Stimulated activated CD8-positive, alpha-beta memory T cell treated with anti-CD3 and anti-CD28 coated beads, Interleukin-15, amount 100 ng/mL, for 48 hours (primary cell): ENCODE measurements at regions not wholly inside any gene's neighbourhood (a gene's known extent, or its start where the extent isn't known, plus 50 kb on each side); places are given as distances from the start of the nearest gene placed in this dataset.
A peak's percentile ranks its signal among the peaks of the same experiment; 100 is the strongest.

ENCODE experiments used
- DNase-seq, 2 donors: peaks; one replicate each; pipeline ENCODE4 v3.0.0-alpha.2; 2020; ENCODE audit warnings: low read depth in 2 of 2

GRCh38 chr3:31048143-31048542 is 153.7 kb upstream of the GADL1 start:
- no peak for DNase-seq

- no peak for DNase-seq
These were observed 155.8 kb upstream of the GADL1 start for GRCh38 chr3:31050296-31050695.

DNA sequence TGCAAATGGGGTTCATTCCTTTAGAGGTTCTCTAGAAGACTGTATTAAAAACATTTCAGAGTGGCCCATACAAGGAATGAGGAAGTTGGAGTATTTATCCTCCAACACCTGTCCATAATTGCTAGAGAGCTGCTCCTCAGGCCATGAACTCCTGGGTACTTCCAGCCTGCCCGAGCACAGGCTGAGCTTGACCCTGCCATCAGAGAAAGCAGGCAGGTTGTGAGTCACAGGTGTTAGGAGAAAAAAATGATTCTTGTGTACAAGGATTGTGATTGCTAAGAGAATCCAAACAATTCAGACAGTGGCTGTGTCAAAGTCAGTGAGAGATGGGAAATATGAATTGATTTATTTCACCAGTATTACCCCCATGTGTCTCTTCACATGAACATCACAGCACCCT is 156.8 kb upstream of the GADL1 start:
- no peak for DNase-seq

DNA sequence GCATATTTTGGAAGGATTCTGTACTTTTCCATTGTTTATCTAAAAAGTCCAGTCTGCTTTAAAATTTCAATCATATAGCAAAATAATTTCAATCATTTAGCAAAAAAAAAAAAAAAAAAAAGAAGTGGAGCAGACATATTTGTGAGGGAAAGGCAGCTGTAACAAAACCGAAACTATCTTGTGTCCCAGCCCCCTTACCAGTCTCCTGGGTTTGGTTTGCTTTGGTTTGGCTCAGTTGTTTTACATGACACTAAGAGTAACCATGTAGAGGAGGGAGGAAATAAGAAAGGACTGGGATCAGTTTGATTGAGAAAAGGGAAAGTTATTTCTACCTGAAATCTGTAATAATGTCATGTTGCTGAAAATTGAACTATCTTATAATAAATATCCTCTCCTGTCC is 158.8 kb upstream of the GADL1 start:
- DNase-seq = no peak

GRCh38 chr3:31054032-31054431 is 159.6 kb upstream of the GADL1 start:
- no peak for DNase-seq

DNA sequence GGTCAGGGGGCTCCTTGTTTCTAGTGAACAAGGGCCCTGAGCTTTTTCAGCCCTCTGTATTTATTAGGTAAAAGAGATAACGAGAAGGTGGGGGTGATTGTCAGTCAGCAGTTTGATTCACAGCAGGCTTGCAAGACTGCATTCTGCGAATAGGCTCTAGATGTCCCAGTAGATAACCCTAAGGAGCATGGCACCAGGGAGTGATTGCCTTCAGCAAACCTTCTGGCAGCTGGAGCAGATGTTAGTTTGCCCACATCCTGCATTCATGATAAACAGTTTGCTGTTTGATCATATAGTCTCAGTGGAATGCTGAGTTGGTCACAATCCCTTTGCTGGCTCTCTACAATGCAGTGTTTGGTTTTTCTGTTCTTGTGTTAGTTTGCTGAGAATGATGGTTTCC is 161.3 kb upstream of the GADL1 start:
- DNase-seq = no peak

GRCh38 chr3:31057891-31058290 is 163.4 kb upstream of the GADL1 start:
- no peak for DNase-seq

DNA sequence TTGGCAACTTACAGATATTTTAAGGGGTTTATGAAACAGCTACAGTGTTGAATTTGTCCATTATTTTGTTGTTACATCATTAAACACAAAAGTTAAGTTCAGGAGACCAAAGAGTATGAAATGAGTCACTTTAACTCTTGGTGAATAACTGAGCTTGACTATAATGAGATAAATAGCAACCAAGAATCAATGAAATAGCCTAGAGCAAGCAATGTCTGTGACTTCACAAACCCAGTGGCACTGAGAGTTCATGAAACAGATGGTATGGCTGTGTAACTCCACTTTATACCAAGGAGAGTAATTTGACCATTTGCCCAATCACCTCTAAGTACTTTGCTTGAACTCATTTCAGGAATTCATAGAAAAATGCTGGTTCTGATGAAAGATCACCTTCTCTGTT is 169.6 kb upstream of the GADL1 start:
- no peak for DNase-seq

- no peak for DNase-seq
These were observed 171.3 kb upstream of the GADL1 start for GRCh38 chr3:31065765-31066164.

GRCh38 chr3:31067004-31067403 is 172.5 kb upstream of the GADL1 start:
- DNase-seq = no peak

DNA sequence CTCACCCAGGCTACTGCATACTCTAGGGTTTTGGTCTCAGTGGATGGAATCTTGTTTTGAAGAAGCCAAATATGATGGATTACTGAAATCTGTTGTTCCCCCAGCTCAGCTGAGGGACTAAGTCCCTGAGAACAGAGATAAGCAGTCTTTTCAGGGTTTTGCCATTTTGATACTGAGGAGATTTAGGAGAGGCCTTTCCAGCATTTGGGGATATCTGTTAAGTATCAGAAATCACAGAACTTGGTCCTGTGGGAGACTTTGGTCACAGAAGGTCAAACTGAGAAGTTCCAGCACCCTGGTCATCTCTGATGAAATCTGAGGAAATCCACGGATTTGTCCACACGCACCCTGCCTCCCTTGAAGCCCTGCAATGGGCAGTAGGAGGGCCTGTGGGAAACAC is 181.0 kb upstream of the GADL1 start:
- DNase-seq = no peak

DNA sequence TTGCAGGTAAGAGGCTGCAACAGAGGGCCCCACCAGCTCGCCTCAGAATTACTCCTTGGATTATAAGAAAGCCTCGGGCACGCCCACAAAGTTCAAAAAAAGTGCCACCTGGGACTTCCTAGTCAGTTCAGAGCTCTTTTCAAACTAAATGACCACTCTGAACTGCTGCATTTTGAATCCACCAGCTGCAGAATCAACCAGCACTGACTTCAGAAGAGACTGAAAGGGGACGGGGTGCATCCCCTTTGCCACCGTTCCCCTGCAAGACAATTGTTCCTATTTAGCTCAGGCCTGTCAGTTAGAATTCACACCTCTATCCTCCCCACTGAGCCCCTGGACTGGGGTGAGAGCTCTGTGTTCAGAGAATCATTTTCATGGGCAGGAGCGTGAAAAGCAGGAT is 181.4 kb upstream of the GADL1 start:
- DNase-seq = no peak

DNA sequence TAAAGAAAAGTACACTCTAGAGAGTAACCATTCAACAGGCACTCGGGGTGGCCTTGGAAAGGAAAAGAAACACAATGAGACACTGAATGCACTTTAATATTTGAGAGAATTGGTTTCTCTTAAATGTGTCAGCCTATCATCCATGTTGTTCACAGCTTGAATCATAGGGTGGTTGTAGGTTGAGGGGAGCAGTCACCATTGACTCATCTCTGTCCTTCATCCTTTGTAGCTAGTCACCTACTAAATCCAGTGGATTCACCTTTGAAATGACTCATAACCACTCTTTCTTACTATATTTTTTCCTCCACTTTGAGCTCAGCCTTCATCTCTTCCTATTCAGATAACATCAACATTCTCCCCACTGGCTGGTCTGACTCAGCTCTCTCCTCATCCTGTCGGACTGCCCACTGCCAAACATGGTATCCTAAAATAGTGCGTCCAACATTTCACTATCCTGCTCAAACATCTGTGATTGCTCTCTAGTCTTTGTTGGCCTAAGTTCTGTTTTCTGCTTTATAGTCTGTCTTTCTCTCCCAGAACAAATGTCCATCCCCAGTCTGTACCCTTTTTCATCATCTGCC is 182.7 kb upstream of the GADL1 start:
- DNase-seq = peak; percentile 17 to 32

DNA sequence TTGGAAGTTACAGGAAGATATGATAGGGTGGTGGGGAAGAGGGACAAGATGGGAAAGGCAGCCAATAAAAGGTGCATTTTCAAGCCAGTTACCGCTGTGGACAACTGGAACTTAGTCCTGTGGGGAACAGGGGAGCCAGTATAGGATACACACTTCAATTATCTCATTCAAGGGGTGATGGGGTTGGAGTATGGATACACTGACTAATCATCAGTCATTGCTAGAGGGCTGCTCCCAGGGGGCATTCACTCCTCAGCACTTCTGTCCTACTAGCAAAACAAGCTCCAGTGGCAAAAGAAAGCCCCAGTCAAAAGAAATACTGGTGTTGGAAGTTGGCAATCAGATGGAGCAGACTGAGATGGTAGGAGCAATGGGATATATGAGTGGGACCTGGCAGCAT is 183.4 kb upstream of the GADL1 start:
- no peak for DNase-seq

DNA sequence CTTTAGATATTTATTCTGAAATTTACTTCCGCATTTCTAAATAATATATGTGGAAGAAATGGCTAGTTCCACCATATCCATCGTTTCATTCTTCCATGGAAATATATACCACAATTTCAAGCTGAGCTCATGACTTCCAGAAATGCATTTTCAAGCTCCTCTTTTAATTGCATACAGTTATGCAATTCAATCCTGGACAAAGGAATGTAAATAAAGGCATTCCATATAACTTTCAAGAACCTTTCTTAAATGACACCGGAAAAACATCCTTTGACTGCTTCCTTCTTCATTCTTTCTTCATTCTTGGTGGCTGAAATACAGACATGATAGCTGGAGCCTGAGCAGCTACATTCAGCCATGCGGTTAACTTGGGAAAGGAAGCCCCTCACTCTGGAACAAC is 185.2 kb upstream of the GADL1 start:
- no peak for DNase-seq

GRCh38 chr3:31081018-31081662 is 186.7 kb upstream of the GADL1 start:
- no peak for DNase-seq

DNA sequence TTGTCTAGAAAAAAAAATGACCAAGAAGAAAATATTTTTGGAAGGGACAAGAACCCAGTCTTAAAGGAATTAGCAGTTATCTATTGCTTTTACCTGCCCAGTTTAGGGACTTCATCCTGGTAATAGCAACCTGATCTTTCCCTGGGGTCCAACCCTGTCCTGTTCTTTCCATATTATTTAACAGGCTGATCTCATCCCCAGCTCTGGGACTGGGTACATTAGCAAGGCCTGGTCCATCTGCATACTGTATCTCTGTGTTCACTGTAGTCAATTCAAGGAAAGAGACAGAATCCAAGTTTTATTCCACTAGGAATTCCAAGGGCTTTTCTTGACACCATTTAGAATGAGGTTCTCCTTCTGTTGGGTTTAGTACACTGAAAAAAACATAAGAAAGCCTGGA is 191.7 kb upstream of the GADL1 start:
- DNase-seq = no peak

GRCh38 chr3:31086698-31087097 is 192.2 kb upstream of the GADL1 start:
- no peak for DNase-seq

- no peak for DNase-seq
These were observed 197.3 kb upstream of the GADL1 start for GRCh38 chr3:31091748-31092147.

- no peak for DNase-seq
These were observed 198.5 kb upstream of the GADL1 start for GRCh38 chr3:31092748-31093589.

DNA sequence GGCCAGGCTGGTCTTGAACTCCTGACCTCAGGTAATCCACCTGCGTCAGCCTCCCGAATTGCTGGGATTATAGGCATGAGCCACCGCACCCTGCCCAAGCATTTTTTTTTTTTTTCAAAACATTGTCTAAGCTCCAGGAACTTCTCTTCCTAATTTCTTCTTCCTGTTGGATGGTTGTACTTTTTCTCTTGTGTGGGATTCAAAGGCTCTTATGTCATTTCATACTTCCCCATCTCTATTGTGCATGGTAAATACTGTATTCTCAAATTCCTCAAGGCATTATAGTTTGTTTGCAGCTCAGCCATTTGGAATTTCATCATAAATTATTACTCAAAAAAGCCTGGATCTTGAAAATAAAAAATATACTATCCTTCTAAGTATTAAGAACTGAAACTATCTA is 199.1 kb upstream of the GADL1 start:
- DNase-seq = no peak

DNA sequence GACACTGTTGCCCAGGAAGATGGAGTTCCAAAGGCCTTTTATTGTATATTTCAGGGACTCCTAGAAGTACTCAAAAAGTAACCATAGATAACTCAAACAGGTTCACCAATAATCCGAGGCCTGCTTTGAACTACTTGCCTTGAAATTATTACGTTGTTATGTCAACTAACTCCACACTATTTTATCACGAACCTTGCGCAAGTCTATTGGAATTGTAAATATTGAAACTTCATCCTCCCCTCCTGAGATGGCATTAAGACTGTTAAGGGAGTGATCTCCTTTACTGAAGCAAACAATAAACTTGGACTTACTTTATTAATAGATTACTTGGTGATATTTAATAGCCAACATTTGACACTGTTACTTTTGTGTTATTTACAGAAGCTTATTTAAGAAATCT is 199.6 kb upstream of the GADL1 start:
- DNase-seq = no peak

DNA sequence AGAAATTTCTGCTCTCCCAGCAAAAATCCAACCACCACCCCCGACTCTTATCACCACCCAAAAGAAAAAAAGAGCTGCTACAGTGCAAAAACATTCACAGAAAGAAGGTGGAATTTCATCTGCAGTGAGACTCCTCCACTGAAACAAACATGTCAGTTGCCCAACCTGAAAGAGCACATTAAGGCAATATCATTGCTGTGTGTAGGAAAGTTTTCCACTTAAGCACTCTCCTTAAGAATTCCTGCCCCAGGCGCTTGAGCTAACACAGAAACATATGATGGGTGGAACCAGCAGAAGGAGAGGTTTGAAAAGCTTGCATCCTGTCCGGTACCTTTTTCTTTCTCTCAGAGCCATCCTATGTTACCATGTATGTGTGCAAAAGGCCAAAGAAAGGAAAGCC is 200.8 kb upstream of the GADL1 start:
- no peak for DNase-seq
